ENCODE measurements at regions not wholly inside any gene's neighbourhood (a gene's known extent, or its start where the extent isn't known, plus 50 kb on each side); places are given as distances from the start of the nearest gene placed in this dataset.

GRCh38 chr6:167557675-167558074, 232.8 kb downstream of the TTLL2 start:
- no peaks in the 10 kb centered on the region for H3K9me3 ChIP-seq (ENCODE audit: low read depth, low read length, poor library complexity, severe bottlenecking)
- no peak for DNase-seq (ENCODE audit: low spot score)
- no peaks in the 10 kb centered on the region for H3K27me3 ChIP-seq (replicated peaks; ENCODE audit: insufficient read depth, low read depth, low read length, poor library complexity)
- ChIA-PET CTCF (no interaction called here), POLR2A (ENCODE audit: low non-redundant PET) (no interaction called here)
- no TSS peak for BruUV-seq (replicated peaks)
- intact Hi-C loops (cut with micrococcal nuclease; ENCODE audit: unreplicated experiment): no loop called here
- no peaks in the 10 kb centered on the region for H3K36me3 ChIP-seq (ENCODE audit: insufficient read depth, low read length, poor library complexity, severe bottlenecking)
- no peaks in the 10 kb centered on the region for H3K4me1 ChIP-seq (ENCODE audit: insufficient read depth, low read length, poor library complexity, severe bottlenecking)
- no peak overlapping the region for H3K4me3 ChIP-seq (ENCODE audit: low read depth, low read length, poor library complexity, severe bottlenecking)
- no peak overlapping the region for H3K27ac ChIP-seq (ENCODE audit: low read depth, low read length, poor library complexity, severe bottlenecking)
- TF ChIP-seq CTCF (conservative IDR thresholded peaks at IDR 0.05; ENCODE audit: low read depth, low read length): no peak
- TF ChIP-seq EZH2 (IDR thresholded peaks at IDR 0.05; ENCODE audit: borderline replicate concordance, low read depth, low read length, poor library complexity, severe bottlenecking): no peak

GRCh38 chr6:167558246-167559177, 233.6 kb downstream of the TTLL2 start:
- no peaks in the 10 kb centered on the region for H3K36me3 ChIP-seq (ENCODE audit: insufficient read depth, low read length, poor library complexity, severe bottlenecking)
- DNase-seq (ENCODE audit: low spot score): no peak
- no peaks in the 10 kb centered on the region for H3K9me3 ChIP-seq (ENCODE audit: low read depth, low read length, poor library complexity, severe bottlenecking)
- CTCF ChIA-PET: no interaction called here
- POLR2A ChIA-PET (ENCODE audit: low non-redundant PET): no interaction called here
- TF ChIP-seq CTCF (conservative IDR thresholded peaks at IDR 0.05; ENCODE audit: low read depth, low read length) (no peak), EZH2 (IDR thresholded peaks at IDR 0.05; ENCODE audit: borderline replicate concordance, low read depth, low read length, poor library complexity, severe bottlenecking) (no peak)
- BruUV-seq (replicated peaks): no TSS peak
- no peak overlapping the region for H3K4me3 ChIP-seq (ENCODE audit: low read depth, low read length, poor library complexity, severe bottlenecking)
- H3K27ac ChIP-seq (ENCODE audit: low read depth, low read length, poor library complexity, severe bottlenecking): no peak overlapping the region
- H3K4me1 ChIP-seq (ENCODE audit: insufficient read depth, low read length, poor library complexity, severe bottlenecking): no peaks in the 10 kb centered on the region
- no peaks in the 10 kb centered on the region for H3K27me3 ChIP-seq (replicated peaks; ENCODE audit: insufficient read depth, low read depth, low read length, poor library complexity)
- intact Hi-C loops (cut with micrococcal nuclease; ENCODE audit: unreplicated experiment): no loop called here

- no peaks in the 10 kb centered on the region for H3K27me3 ChIP-seq (replicated peaks; ENCODE audit: insufficient read depth, low read depth, low read length, poor library complexity)
- no peaks in the 10 kb centered on the region for H3K36me3 ChIP-seq (ENCODE audit: insufficient read depth, low read length, poor library complexity, severe bottlenecking)
- H3K27ac ChIP-seq (ENCODE audit: low read depth, low read length, poor library complexity, severe bottlenecking): no peak overlapping the region
- H3K9me3 ChIP-seq (ENCODE audit: low read depth, low read length, poor library complexity, severe bottlenecking): no peaks in the 10 kb centered on the region
- no peak for TF ChIP-seq CTCF (conservative IDR thresholded peaks at IDR 0.05; ENCODE audit: low read depth, low read length)
- no peak for TF ChIP-seq EZH2 (IDR thresholded peaks at IDR 0.05; ENCODE audit: borderline replicate concordance, low read depth, low read length, poor library complexity, severe bottlenecking)
- intact Hi-C loops (cut with micrococcal nuclease; ENCODE audit: unreplicated experiment): no loop called here
- no peak for DNase-seq (ENCODE audit: low spot score)
- H3K4me1 ChIP-seq (ENCODE audit: insufficient read depth, low read length, poor library complexity, severe bottlenecking): no peaks in the 10 kb centered on the region
- CTCF ChIA-PET: no interaction called here
- H3K4me3 ChIP-seq (ENCODE audit: low read depth, low read length, poor library complexity, severe bottlenecking): no peak overlapping the region
- no TSS peak for BruUV-seq (replicated peaks)
- POLR2A ChIA-PET (ENCODE audit: low non-redundant PET): no interaction called here
Observed at GRCh38 chr6:167559675-167560479, 235.0 kb downstream of the TTLL2 start.

All from A673 (cell line).